Activated CD4-positive, CD25-positive, alpha-beta regulatory T cell (primary cell): ENCODE measurements at regions not wholly inside any gene's neighbourhood (a gene's known extent, or its start where the extent isn't known, plus 50 kb on each side); places are given as distances from the start of the nearest gene placed in this dataset.

Experiments used
- DNase-seq, 4 experiments: peaks; one replicate each; lab custom pipeline; 2025; lab: John Stamatoyannopoulos, UW

GRCh38 chr2:15047184-15047583, 414.7 kb downstream of the LRATD1 start:
- DNase-seq = no peak

- DNase-seq = no peak
Observed at GRCh38 chr2:15048000-15048399, 415.5 kb downstream of the LRATD1 start.

GRCh38 chr2:15049096-15049993, 416.8 kb downstream of the LRATD1 start:
- DNase-seq = no peak

- DNase-seq = no peak
Observed at GRCh38 chr2:15050483-15050882, 418.0 kb downstream of the LRATD1 start.

GRCh38 chr2:15053542-15053941, 421.0 kb downstream of the LRATD1 start:
- DNase-seq = no peak

GRCh38 chr2:15058015-15058720, 425.7 kb downstream of the LRATD1 start:
- no peak for DNase-seq

GRCh38 chr2:15058721-15059157, 426.2 kb downstream of the LRATD1 start:
- DNase-seq = no peak

- no peak for DNase-seq
Observed at GRCh38 chr2:15059870-15060512, 427.5 kb downstream of the LRATD1 start.

- no peak for DNase-seq
Observed at GRCh38 chr2:15061268-15061667, 428.8 kb downstream of the LRATD1 start.

- DNase-seq = no peak
Observed at GRCh38 chr2:15066138-15066537, 433.6 kb downstream of the LRATD1 start.

GRCh38 chr2:15069149-15069548, 436.6 kb downstream of the LRATD1 start:
- DNase-seq = no peak

GRCh38 chr2:15072836-15073235, 440.3 kb downstream of the LRATD1 start:
- DNase-seq = no peak

- DNase-seq = no peak
Observed at GRCh38 chr2:15073664-15074063, 441.1 kb downstream of the LRATD1 start.

- DNase-seq = no peak
Observed at GRCh38 chr2:15074319-15074718, 441.8 kb downstream of the LRATD1 start.

GRCh38 chr2:15074751-15075700, 442.5 kb downstream of the LRATD1 start:
- DNase-seq = no peak

GRCh38 chr2:15076668-15077067, 444.2 kb downstream of the LRATD1 start:
- DNase-seq = no peak

GRCh38 chr2:15081356-15081755, 448.8 kb downstream of the LRATD1 start:
- no peak for DNase-seq

GRCh38 chr2:15082105-15083058, 449.9 kb downstream of the LRATD1 start:
- no peak for DNase-seq

GRCh38 chr2:15084826-15085489, 452.4 kb downstream of the LRATD1 start:
- no peak for DNase-seq

- no peak for DNase-seq
Observed at GRCh38 chr2:15092181-15092580, 459.7 kb downstream of the LRATD1 start.
